ENCODE measurements at regions not wholly inside any gene's neighbourhood (a gene's known extent, or its start where the extent isn't known, plus 50 kb on each side); places are given as distances from the start of the nearest gene placed in this dataset.

DNA sequence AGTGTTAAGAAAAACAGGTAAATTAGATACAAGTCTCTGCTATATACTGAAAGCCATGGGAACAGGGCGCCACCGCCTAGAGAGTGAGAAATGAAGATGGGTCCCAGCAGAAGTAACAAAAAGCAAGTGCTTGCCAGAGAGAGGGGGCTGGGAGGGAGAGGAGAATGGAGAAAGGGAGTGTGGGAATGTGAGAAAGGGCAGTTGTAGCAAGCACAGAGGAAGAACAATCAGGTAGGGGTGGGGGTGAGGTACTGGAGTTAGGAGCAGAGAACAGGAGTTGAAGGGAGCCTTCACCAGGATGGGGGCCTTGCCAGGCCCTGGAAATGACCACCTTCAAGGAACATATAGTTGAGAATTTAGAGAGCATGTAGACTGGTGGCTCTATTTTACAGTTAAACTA, 66.8 kb downstream of the TCF20 start:
- Histone ChIP-seq H3K36me3 (peaks cover 0 to 8% (median 0%) of the 10 kb centered on the region in 3 donors), H3K9me3 (no peaks in the 10 kb centered on the region), H3K27ac (no peak overlapping the region), H3K4me1 (peaks cover 0 to 10% (median 7%) of the 10 kb centered on the region in 4 donors), H3K27me3 (no peaks in the 10 kb centered on the region), H3K4me3 (no peak overlapping the region)
- intact Hi-C loops (cut with DNase I; ENCODE audit: low total_unique reads) = no loop called here
- TF ChIP-seq, protein P1, sequence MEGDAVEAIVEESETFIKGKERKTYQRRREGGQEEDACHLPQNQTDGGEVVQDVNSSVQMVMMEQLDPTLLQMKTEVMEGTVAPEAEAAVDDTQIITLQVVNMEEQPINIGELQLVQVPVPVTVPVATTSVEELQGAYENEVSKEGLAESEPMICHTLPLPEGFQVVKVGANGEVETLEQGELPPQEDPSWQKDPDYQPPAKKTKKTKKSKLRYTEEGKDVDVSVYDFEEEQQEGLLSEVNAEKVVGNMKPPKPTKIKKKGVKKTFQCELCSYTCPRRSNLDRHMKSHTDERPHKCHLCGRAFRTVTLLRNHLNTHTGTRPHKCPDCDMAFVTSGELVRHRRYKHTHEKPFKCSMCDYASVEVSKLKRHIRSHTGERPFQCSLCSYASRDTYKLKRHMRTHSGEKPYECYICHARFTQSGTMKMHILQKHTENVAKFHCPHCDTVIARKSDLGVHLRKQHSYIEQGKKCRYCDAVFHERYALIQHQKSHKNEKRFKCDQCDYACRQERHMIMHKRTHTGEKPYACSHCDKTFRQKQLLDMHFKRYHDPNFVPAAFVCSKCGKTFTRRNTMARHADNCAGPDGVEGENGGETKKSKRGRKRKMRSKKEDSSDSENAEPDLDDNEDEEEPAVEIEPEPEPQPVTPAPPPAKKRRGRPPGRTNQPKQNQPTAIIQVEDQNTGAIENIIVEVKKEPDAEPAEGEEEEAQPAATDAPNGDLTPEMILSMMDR (IDR thresholded peaks at IDR 0.05) = no peak
- no peak for DNase-seq

DNA sequence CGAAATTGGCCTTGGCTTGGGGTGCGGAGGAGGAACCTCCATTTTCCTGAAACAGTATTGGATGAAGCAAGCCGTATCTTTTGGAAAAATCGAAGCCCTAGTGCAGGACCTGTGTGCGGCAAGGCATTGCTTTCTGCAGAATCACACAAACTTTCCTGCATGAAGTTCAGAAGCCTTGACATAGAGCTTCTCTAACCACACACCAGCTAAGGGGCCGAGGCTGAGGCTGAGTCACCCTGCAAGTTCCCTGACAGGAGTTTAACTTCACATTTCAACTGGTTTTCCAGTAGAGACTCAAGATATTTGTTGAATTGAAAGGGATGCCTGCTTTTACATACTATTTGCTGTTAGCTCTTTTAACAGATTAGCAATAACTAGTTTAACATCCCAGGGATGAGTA, 67.8 kb downstream of the TCF20 start:
- DNase-seq = no peak
- no peak overlapping the region for H3K4me3 ChIP-seq
- no peak overlapping the region for H3K27ac ChIP-seq
- no peaks in the 10 kb centered on the region for H3K27me3 ChIP-seq
- H3K36me3 ChIP-seq = peaks cover 0 to under 1% (median 0%) of the 10 kb centered on the region in 3 donors
- TF ChIP-seq, protein P1 (IDR thresholded peaks at IDR 0.05) = no peak
- intact Hi-C loops (cut with DNase I; ENCODE audit: low total_unique reads) = no loop called here
- H3K4me1 ChIP-seq = peaks cover 0 to 8% (median 6%) of the 10 kb centered on the region in 4 donors
- H3K9me3 ChIP-seq = no peaks in the 10 kb centered on the region

DNA sequence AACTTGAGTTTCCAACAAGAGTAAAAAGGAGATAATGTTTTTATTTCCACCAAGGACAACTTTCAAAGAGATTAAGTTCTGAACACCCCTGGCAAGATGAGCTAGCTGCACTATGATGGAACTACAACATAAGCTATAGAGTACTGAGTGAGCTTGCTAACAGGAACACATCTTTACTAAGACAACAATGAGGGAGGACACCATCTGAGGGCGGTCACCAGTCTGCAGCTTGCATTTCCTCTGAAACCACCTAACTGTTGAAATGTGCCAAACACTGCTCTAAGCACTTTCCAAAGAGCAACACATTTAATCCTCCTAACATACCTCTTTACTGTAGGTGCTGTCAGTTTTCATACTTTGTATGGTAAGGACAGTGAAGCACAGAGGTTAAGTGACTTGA, 68.4 kb downstream of the TCF20 start:
- no peak overlapping the region for H3K27ac ChIP-seq

DNA sequence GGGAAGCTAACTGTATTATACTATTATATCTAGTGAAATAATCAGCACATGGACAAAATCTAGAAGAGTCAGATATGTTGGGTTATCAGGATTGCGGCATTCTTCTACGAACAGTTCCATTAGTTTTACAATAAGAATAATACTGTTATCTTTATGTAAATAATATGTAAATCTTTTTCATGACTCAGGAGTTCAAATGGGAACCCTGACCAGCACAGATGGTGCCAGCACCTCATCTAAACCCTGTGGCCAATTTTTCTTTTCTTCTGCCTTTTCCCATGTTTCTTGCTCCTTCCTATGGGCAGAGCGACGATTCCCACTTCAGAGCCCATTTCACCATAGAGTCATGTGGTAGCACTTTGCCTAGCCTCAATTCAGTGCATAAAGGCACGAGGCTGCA, 68.4 kb upstream of the CYP2D6 start:
- no peaks in the 10 kb centered on the region for H3K27me3 ChIP-seq
- H3K27ac ChIP-seq = no peak overlapping the region
- H3K4me3 ChIP-seq = no peak overlapping the region
- TF ChIP-seq, protein P1 (IDR thresholded peaks at IDR 0.05) = no peak
- H3K36me3 ChIP-seq = no peaks in the 10 kb centered on the region
- intact Hi-C loops (cut with DNase I; ENCODE audit: low total_unique reads) = no loop called here
- no peak for DNase-seq
- H3K9me3 ChIP-seq = no peaks in the 10 kb centered on the region
- peaks cover 0 to 5% (median 0%) of the 10 kb centered on the region in 4 donors for H3K4me1 ChIP-seq

More for the DNA sequence above, 68.4 kb downstream of the TCF20 start:
- peaks cover 0 to 2% (median under 1%) of the 10 kb centered on the region in 4 donors for H3K4me1 ChIP-seq
- intact Hi-C loops (cut with DNase I; ENCODE audit: low total_unique reads) = no loop called here
- no peaks in the 10 kb centered on the region for H3K27me3 ChIP-seq
- no peak for DNase-seq
- H3K9me3 ChIP-seq = no peaks in the 10 kb centered on the region
- TF ChIP-seq, protein P1 (IDR thresholded peaks at IDR 0.05) = no peak
- H3K4me3 ChIP-seq = no peak overlapping the region
- no peaks in the 10 kb centered on the region for H3K36me3 ChIP-seq

DNA sequence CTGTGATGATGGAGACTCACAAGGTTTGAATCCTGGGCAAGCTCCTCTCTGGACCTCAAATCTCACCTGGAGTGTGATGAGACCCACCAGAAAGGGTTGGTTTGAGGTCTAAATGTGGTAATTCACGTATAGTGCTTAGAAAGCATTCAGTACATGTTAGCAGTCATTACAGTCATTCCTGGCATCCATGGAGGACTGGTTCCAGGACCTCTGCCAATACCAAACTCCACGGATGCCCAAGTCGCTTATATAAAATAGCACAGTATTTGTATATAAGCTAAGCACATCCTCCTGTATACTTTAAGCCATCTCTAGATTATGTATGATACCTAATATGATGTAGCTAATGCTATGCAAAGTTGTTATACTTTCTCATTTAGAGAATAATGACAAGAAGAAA, 67.6 kb upstream of the CYP2D6 start:
- H3K27ac ChIP-seq = no peak overlapping the region
- intact Hi-C loops (cut with DNase I; ENCODE audit: low total_unique reads) = no loop called here
- no peak for DNase-seq
- no peaks in the 10 kb centered on the region for H3K27me3 ChIP-seq
- H3K4me3 ChIP-seq = no peak overlapping the region
- no peaks in the 10 kb centered on the region for H3K9me3 ChIP-seq
- peaks cover 0 to 5% (median 0%) of the 10 kb centered on the region in 4 donors for H3K4me1 ChIP-seq
- TF ChIP-seq, protein P1 (IDR thresholded peaks at IDR 0.05) = no peak
- no peaks in the 10 kb centered on the region for H3K36me3 ChIP-seq

DNA sequence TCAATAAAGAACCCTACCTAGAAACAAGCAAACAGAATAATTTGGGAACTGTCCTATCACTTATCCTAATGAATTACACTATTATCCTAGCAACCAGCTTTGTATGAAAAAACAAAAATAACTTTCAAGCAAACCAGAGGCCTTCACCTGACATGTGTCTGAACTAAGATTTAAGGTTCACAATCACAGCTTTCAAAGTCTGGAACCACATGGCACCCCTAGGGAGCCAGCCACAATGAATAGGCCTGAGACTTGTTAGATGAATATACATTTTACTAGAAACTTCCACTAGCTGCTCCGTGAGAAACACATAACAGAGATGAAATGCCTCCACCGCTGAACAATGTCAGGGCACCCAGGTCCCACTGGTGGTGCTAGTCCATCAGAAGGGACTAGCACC, 65.8 kb upstream of the CYP2D6 start:
- H3K36me3 ChIP-seq = no peaks in the 10 kb centered on the region
- H3K27ac ChIP-seq = no peak overlapping the region
- no peaks in the 10 kb centered on the region for H3K27me3 ChIP-seq
- intact Hi-C loops (cut with DNase I; ENCODE audit: low total_unique reads) = no loop called here
- TF ChIP-seq, protein P1 (IDR thresholded peaks at IDR 0.05) = no peak
- H3K4me3 ChIP-seq = no peak overlapping the region
- no peaks in the 10 kb centered on the region for H3K9me3 ChIP-seq
- peaks cover 0 to 7% (median 3%) of the 10 kb centered on the region in 4 donors for H3K4me1 ChIP-seq
- DNase-seq = no peak
